ENCODE measurements at regions not wholly inside any gene's neighbourhood (a gene's known extent, or its start where the extent isn't known, plus 50 kb on each side); places are given as distances from the start of the nearest gene placed in this dataset.

GRCh38 chr10:128839701-128840100, 627.3 kb upstream of the MGMT start:
- TF ChIP-seq CTCF (IDR thresholded peaks at IDR 0.05; ENCODE audit: borderline replicate concordance, extremely low read depth, low read length, poor library complexity, severe bottlenecking) (no peak), EZH2 (IDR thresholded peaks at IDR 0.05; ENCODE audit: borderline replicate concordance, low read depth, low read length, severe bottlenecking) (no peak)
